SK-N-SH treated with all-trans-retinoic acid at 6 μM for 48 hours (cell line): ENCODE measurements at regions not wholly inside any gene's neighbourhood (a gene's known extent, or its start where the extent isn't known, plus 50 kb on each side); places are given as distances from the start of the nearest gene placed in this dataset.

Experiments used
- ATAC-seq: fragments of 200-7000 bp; cut with Tn5 transposase; 3 replicates; pipeline ENCODE4 v1.9.1; 2020; ENCODE audit warnings: mild to moderate bottlenecking, moderate library complexity
- ARNTL ChIP-seq: fragments of 450-650 bp; formaldehyde crosslinking; IDR thresholded peaks from 2 replicates; pipeline ENCODE4 v1.5.0; 2020; ENCODE audit warnings: low read depth, mild to moderate bottlenecking, moderate library complexity, borderline replicate concordance
- CREB5 ChIP-seq: fragments of 250-450 bp; sonication (Bioruptor Pico); IDR thresholded peaks from 2 replicates; pipeline ENCODE4 v1.5.1; 2020; ENCODE audit warnings: low read depth, mild to moderate bottlenecking, moderate library complexity
- CSDC2 ChIP-seq: fragments of 250-450 bp; sonication (Bioruptor Pico); IDR thresholded peaks from 2 replicates; pipeline ENCODE4 v1.5.0; 2020; ENCODE audit warnings: mild to moderate bottlenecking, moderate library complexity
- CSRNP3 ChIP-seq: fragments of 250-450 bp; sonication (Bioruptor Pico); IDR thresholded peaks from 2 replicates; pipeline ENCODE4 v1.5.1; 2021; ENCODE audit warnings: mild to moderate bottlenecking, moderate library complexity
- GLIS3 ChIP-seq: fragments of 250-450 bp; sonication (Bioruptor Pico); IDR thresholded peaks from 2 replicates; pipeline ENCODE4 v1.5.0; 2020; ENCODE audit warnings: mild to moderate bottlenecking, moderate library complexity
- ISL1 ChIP-seq: fragments of 250-450 bp; sonication (Bioruptor Pico); IDR thresholded peaks from 2 replicates; pipeline ENCODE4 v2.1.2; 2022; ENCODE audit warnings: mild to moderate bottlenecking, moderate library complexity
- OSR1 ChIP-seq: fragments of 250-450 bp; sonication (Bioruptor Pico); IDR thresholded peaks from 2 replicates; pipeline ENCODE4 v1.8.0; 2022; ENCODE audit warnings: moderate library complexity, mild to moderate bottlenecking, inconsistent platforms
- PPARA ChIP-seq: fragments of 250-450 bp; sonication (Bioruptor Pico); IDR thresholded peaks from 2 replicates; pipeline ENCODE4 v1.5.0; 2020; ENCODE audit warnings: mild to moderate bottlenecking, borderline replicate concordance
- RARB ChIP-seq: fragments of 250-450 bp; sonication (Bioruptor Pico); IDR thresholded peaks from 2 replicates; pipeline ENCODE4 v1.8.0; 2021; ENCODE audit warnings: mild to moderate bottlenecking, moderate library complexity
- SNAI2 ChIP-seq: fragments of 250-450 bp; sonication (Bioruptor Pico); IDR thresholded peaks from 2 replicates; pipeline ENCODE4 v1.5.0; 2020; ENCODE audit warnings: mild to moderate bottlenecking, moderate library complexity
- TCF4 ChIP-seq: fragments of 250-450 bp; sonication (Bioruptor Pico); IDR thresholded peaks from 2 replicates; pipeline ENCODE4 v1.8.0; 2021; ENCODE audit warnings: mild to moderate bottlenecking, moderate library complexity, borderline replicate concordance
- TOX ChIP-seq: fragments of 250-450 bp; sonication (Bioruptor Pico); IDR thresholded peaks from 2 replicates; pipeline ENCODE4 v1.8.0; 2021; ENCODE audit warnings: mild to moderate bottlenecking, moderate library complexity, borderline replicate concordance
- ZC3H10 ChIP-seq: fragments of 250-450 bp; sonication (Bioruptor Pico); IDR thresholded peaks from 2 replicates; pipeline ENCODE4 v1.5.1; 2021; ENCODE audit warnings: mild to moderate bottlenecking, moderate library complexity
- ZFP3 ChIP-seq: fragments of 250-450 bp; sonication (Bioruptor Pico); IDR thresholded peaks from 2 replicates; pipeline ENCODE4 v1.5.0; 2020; ENCODE audit warnings: mild to moderate bottlenecking, moderate library complexity
- ZFP30 ChIP-seq: fragments of 450-650 bp; formaldehyde crosslinking; IDR thresholded peaks from 2 replicates; pipeline ENCODE4 v1.5.0; 2022; ENCODE audit warnings: mild to moderate bottlenecking, moderate library complexity
- ZNF565 ChIP-seq: fragments of 450-650 bp; formaldehyde crosslinking; conservative IDR thresholded peaks from 2 replicates; pipeline ENCODE4 v1.5.0; 2020; ENCODE audit warnings: low read depth, mild to moderate bottlenecking, moderate library complexity
- ZNF70 ChIP-seq: fragments of 450-650 bp; formaldehyde crosslinking; IDR thresholded peaks from 2 replicates; pipeline ENCODE4 v1.5.0; 2020; ENCODE audit warnings: mild to moderate bottlenecking, moderate library complexity
- ZNF8 ChIP-seq: fragments of 450-650 bp; formaldehyde crosslinking; IDR thresholded peaks from 2 replicates; pipeline ENCODE4 v1.5.0; 2020; ENCODE audit warnings: mild to moderate bottlenecking, moderate library complexity
- TF ChIP-seq, protein P1 (sequence below): fragments of 250-450 bp; sonication (Bioruptor Pico); IDR thresholded peaks from 2 replicates; pipeline ENCODE4 v1.8.0; 2021; ENCODE audit warnings: low read depth, mild to moderate bottlenecking, moderate library complexity, borderline replicate concordance
- TF ChIP-seq, protein P2 (sequence below): fragments of 250-450 bp; sonication (Bioruptor Pico); IDR thresholded peaks from 2 replicates; pipeline ENCODE4 v1.5.0; 2020; ENCODE audit warnings: mild to moderate bottlenecking, moderate library complexity
- TF ChIP-seq, protein P3 (sequence below): fragments of 250-450 bp; sonication (Bioruptor Pico); IDR thresholded peaks from 2 replicates; pipeline ENCODE4 v1.8.0; 2020; ENCODE audit warnings: mild to moderate bottlenecking, moderate library complexity, borderline replicate concordance

GRCh38 chr12:86744547-86745212, 488.5 kb upstream of the MGAT4C start:
- no peak for ATAC-seq
- no peak for TF ChIP-seq PPARA (CRISPR knock-in tag)
- TF ChIP-seq CREB5 (CRISPR knock-in tag) = no peak
- no peak for TF ChIP-seq ZNF70 (CRISPR knock-in tag)
- TF ChIP-seq, protein P1, sequence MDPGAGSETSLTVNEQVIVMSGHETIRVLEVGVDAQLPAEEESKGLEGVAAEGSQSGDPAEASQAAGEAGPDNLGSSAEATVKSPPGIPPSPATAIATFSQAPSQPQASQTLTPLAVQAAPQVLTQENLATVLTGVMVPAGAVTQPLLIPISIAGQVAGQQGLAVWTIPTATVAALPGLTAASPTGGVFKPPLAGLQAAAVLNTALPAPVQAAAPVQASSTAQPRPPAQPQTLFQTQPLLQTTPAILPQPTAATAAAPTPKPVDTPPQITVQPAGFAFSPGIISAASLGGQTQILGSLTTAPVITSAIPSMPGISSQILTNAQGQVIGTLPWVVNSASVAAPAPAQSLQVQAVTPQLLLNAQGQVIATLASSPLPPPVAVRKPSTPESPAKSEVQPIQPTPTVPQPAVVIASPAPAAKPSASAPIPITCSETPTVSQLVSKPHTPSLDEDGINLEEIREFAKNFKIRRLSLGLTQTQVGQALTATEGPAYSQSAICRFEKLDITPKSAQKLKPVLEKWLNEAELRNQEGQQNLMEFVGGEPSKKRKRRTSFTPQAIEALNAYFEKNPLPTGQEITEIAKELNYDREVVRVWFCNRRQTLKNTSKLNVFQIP = no peak
- TF ChIP-seq ISL1 = no peak
- no peak for TF ChIP-seq TOX (CRISPR knock-in tag)
- TF ChIP-seq ZNF8 = no peak
- TF ChIP-seq RARB (CRISPR knock-in tag) = no peak
- TF ChIP-seq GLIS3 (CRISPR knock-in tag) = no peak
- TF ChIP-seq SNAI2 (CRISPR knock-in tag) = no peak
- TF ChIP-seq ZFP30 (CRISPR knock-in tag) = no peak
- TF ChIP-seq, protein P2, sequence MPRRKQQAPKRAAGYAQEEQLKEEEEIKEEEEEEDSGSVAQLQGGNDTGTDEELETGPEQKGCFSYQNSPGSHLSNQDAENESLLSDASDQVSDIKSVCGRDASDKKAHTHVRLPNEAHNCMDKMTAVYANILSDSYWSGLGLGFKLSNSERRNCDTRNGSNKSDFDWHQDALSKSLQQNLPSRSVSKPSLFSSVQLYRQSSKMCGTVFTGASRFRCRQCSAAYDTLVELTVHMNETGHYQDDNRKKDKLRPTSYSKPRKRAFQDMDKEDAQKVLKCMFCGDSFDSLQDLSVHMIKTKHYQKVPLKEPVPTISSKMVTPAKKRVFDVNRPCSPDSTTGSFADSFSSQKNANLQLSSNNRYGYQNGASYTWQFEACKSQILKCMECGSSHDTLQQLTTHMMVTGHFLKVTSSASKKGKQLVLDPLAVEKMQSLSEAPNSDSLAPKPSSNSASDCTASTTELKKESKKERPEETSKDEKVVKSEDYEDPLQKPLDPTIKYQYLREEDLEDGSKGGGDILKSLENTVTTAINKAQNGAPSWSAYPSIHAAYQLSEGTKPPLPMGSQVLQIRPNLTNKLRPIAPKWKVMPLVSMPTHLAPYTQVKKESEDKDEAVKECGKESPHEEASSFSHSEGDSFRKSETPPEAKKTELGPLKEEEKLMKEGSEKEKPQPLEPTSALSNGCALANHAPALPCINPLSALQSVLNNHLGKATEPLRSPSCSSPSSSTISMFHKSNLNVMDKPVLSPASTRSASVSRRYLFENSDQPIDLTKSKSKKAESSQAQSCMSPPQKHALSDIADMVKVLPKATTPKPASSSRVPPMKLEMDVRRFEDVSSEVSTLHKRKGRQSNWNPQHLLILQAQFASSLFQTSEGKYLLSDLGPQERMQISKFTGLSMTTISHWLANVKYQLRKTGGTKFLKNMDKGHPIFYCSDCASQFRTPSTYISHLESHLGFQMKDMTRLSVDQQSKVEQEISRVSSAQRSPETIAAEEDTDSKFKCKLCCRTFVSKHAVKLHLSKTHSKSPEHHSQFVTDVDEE = no peak
- TF ChIP-seq ZC3H10 = no peak
- TF ChIP-seq CSDC2 (CRISPR knock-in tag) = no peak
- TF ChIP-seq ZFP3 (CRISPR knock-in tag) = no peak
- no peak for TF ChIP-seq TCF4 (CRISPR knock-in tag)
- no peak for TF ChIP-seq ARNTL (CRISPR knock-in tag)
- TF ChIP-seq, all 23 proteins: peak for 0

DNA sequence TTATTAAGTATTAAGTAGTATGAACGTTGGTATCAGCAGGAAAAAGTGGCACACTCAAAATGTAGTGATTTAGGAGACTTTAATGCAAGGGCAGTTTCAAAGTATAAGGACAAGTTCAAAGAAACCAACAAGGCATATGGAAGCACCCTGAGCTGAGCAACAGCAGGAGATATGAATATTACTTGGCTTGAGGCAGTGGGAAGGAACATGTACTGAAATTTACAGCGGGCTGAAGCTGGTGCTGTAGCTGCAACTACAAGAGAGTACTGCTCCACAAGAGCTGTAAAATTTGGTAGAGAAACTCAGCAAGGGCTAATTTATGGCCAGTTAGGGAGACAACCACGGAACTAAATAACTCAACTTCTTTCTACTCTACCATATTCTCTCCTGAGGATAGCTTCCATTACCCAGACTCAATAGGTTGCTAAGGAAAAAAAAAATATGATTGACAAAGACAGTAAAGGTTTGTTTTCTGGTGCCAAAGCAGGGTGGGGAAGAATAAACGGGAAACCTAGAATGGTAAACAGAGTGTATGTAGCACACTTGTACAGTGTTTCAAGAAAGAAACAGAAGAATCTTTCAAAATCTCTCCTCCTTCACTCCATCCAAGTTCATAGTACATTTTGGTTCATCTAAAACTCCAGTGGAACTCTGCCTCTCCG, 487.8 kb upstream of the MGAT4C start:
- TF ChIP-seq, protein P2 = no peak
- TF ChIP-seq ZFP30 (CRISPR knock-in tag) = no peak
- TF ChIP-seq CREB5 (CRISPR knock-in tag) = no peak
- no peak for TF ChIP-seq PPARA (CRISPR knock-in tag)
- TF ChIP-seq ZNF565 = no peak
- TF ChIP-seq GLIS3 (CRISPR knock-in tag) = no peak
- TF ChIP-seq, protein P3, sequence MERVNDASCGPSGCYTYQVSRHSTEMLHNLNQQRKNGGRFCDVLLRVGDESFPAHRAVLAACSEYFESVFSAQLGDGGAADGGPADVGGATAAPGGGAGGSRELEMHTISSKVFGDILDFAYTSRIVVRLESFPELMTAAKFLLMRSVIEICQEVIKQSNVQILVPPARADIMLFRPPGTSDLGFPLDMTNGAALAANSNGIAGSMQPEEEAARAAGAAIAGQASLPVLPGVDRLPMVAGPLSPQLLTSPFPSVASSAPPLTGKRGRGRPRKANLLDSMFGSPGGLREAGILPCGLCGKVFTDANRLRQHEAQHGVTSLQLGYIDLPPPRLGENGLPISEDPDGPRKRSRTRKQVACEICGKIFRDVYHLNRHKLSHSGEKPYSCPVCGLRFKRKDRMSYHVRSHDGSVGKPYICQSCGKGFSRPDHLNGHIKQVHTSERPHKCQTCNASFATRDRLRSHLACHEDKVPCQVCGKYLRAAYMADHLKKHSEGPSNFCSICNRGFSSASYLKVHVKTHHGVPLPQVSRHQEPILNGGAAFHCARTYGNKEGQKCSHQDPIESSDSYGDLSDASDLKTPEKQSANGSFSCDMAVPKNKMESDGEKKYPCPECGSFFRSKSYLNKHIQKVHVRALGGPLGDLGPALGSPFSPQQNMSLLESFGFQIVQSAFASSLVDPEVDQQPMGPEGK = no peak
- no peak for TF ChIP-seq ARNTL (CRISPR knock-in tag)
- TF ChIP-seq RARB (CRISPR knock-in tag) = no peak
- no peak for TF ChIP-seq SNAI2 (CRISPR knock-in tag)
- TF ChIP-seq ZC3H10 = no peak
- no peak for TF ChIP-seq ZFP3 (CRISPR knock-in tag)
- no peak for TF ChIP-seq CSDC2 (CRISPR knock-in tag)
- no peak for TF ChIP-seq TOX (CRISPR knock-in tag)
- TF ChIP-seq, protein P1 = no peak
- TF ChIP-seq CSRNP3 (CRISPR knock-in tag) = no peak
- no peak for TF ChIP-seq OSR1 (CRISPR knock-in tag)
- no peak for TF ChIP-seq ZNF70 (CRISPR knock-in tag)

More for the DNA sequence above, 487.8 kb upstream of the MGAT4C start:
- no peak for ATAC-seq
